SK-N-MC (cell line): ENCODE measurements at regions not wholly inside any gene's neighbourhood (a gene's known extent, or its start where the extent isn't known, plus 50 kb on each side); places are given as distances from the start of the nearest gene placed in this dataset.
"Not testable (repeated sequence)": the region's sequence is repeated elsewhere in the genome, so short reads cannot be mapped to it uniquely, and the experiment has no call there.

ENCODE experiments used
- DNase-seq: peaks from one replicate; pipeline ENCODE4 v3.0.0-alpha.2; 2011; ENCODE audit warnings: low read depth, low spot score
- H3K27ac ChIP-seq: fragments of 200-600 bp; sonication (generic); 2 replicates; pipeline ENCODE4 v1.5.1; 2016; ENCODE audit warnings: mixed run types
- H3K36me3 ChIP-seq: fragments of 200-600 bp; sonication (generic); 2 replicates; pipeline ENCODE4 v1.6.1; 2017; ENCODE audit warnings: antibody characterized with exemption, low read length, mixed read lengths; ENCODE audit not compliant: insufficient read depth
- H3K4me3 ChIP-seq: fragments of 200-600 bp; sonication (generic); 2 replicates; pipeline ENCODE4 v1.5.1; 2016
- H3K9ac ChIP-seq: fragments of 200-600 bp; sonication (generic); 2 replicates; pipeline ENCODE4 v1.8.0; 2017; ENCODE audit warnings: mixed run types, mixed read lengths; ENCODE audit not compliant: insufficient read length
- H3K9me3 ChIP-seq: fragments of 200-600 bp; sonication (generic); 2 replicates; pipeline ENCODE4 v1.6.1; 2017; ENCODE audit warnings: low read depth, mild to moderate bottlenecking, antibody characterized with exemption, low read length, moderate library complexity, mixed read lengths
- EZH2 ChIP-seq: fragments of 200-600 bp; sonication (generic); IDR thresholded peaks from one replicate; pipeline ENCODE4 v1.6.1; 2017; ENCODE audit warnings: antibody characterized with exemption
- FOXP2 ChIP-seq: optimal IDR thresholded peaks from 2 replicates; pipeline ENCODE3; 2011; ENCODE audit warnings: mild to moderate bottlenecking, moderate library complexity; ENCODE audit not compliant: insufficient read depth; ENCODE audit errors: extremely low read length, control extremely low read depth
- POLR2AphosphoS5 ChIP-seq: IDR thresholded peaks from 2 replicates; pipeline ENCODE4 v1.6.1; 2012; ENCODE audit warnings: mild to moderate bottlenecking, low read depth, low read length, borderline replicate concordance

GRCh38 chr3:26484140-26484539 is 138.4 kb upstream of the LRRC3B start:
- no peaks in the 10 kb centered on the region for H3K9me3 ChIP-seq
- H3K4me3 ChIP-seq = no peak overlapping the region
- H3K9ac ChIP-seq = no peak overlapping the region
- DNase-seq = no peak
- H3K36me3 ChIP-seq = no peaks in the 10 kb centered on the region
- no peak overlapping the region for H3K27ac ChIP-seq
- TF ChIP-seq POLR2AphosphoS5 = no peak
- no peak for TF ChIP-seq EZH2
- TF ChIP-seq FOXP2 = no peak

DNA sequence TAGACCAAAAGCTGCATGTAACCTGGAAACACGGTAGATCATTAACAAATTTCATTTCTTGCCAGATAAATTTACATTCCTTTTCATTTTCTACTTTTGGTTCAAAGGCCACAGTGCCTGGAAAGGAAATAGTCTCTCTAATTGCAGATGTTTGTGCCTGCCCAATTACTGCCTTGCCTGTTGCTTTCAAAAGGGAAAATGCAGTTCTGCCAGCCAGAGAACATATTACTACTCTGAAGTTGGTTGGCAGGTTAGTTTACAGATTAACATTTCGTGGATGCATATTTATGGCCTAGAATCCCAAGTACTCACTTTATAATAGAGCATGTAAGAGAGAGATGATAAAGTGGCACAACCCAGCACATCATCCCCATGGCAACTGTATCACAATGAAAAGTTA is 124.3 kb upstream of the LRRC3B start:
- DNase-seq = no peak
- Histone ChIP-seq H3K4me3 (no peak overlapping the region), H3K9ac (no peak overlapping the region), H3K9me3 (no peaks in the 10 kb centered on the region), H3K27ac (no peak overlapping the region), H3K36me3 (no peaks in the 10 kb centered on the region)
- TF ChIP-seq FOXP2 = no peak
- no peak for TF ChIP-seq POLR2AphosphoS5
- no peak for TF ChIP-seq EZH2

- Histone ChIP-seq H3K9ac (no peak overlapping the region), H3K36me3 (no peaks in the 10 kb centered on the region), H3K4me3 (no peak overlapping the region), H3K27ac (no peak overlapping the region), H3K9me3 (no peaks in the 10 kb centered on the region)
- no peak for TF ChIP-seq POLR2AphosphoS5
- no peak for TF ChIP-seq EZH2
- TF ChIP-seq FOXP2 = no peak
- no peak for DNase-seq
These were observed 117.2 kb upstream of the LRRC3B start for GRCh38 chr3:26505399-26505798.

DNA sequence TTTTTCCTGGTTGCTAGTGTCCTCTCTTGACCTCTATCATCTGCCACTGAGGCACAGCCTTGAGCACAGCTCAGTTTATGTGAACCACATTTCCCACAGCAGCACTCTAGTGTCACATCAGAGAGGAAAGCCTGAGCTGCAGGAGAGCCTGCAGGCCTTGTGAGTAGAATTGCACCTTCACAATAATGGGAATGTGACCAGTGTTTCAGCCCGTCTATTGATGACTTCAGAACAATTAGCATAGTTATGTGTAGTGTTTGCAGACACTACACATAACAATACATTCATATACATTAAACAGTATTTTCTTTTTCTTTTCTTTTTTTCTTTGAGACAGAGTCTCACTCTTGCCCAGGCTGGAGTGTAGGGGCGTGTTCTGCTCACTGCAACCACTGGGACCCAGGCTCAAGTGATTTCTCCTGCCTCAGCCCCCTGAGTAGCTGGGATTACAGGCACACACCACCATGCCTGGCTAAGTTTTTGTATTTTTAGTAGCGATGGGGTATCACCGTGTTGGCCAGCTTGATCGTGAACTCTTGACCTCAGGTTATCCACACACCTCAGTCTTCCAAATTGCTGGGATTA is 108.0 kb upstream of the LRRC3B start:
- not testable (repeated sequence) for H3K9me3 ChIP-seq, DNase-seq, H3K4me3 ChIP-seq, H3K36me3 ChIP-seq, H3K9ac ChIP-seq, H3K27ac ChIP-seq

DNA sequence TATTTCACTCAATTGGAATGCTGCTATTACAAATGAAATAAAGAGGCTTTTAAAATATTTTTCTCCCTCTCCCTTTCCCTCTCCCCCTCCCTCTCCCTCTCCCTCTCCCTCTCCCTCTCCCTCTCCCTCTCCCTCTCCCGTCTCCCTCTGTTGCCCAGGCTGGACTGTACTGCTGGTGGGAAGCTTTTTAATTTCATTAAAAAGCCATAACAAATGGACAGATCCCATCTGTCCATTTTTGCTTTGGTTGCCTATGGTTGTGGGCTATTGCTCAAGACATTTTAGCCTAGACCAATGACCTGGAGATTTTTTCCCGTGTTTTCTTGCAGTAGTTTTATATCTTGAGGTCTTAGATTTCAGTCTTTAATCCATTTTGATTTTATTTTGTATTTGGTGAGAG is 107.2 kb upstream of the LRRC3B start:
- DNase-seq = no peak
- Histone ChIP-seq H3K27ac (no peak overlapping the region), H3K4me3 (no peak overlapping the region), H3K9me3 (no peaks in the 10 kb centered on the region), H3K9ac (no peak overlapping the region), H3K36me3 (no peaks in the 10 kb centered on the region)
- TF ChIP-seq POLR2AphosphoS5 = no peak
- no peak for TF ChIP-seq EZH2
- TF ChIP-seq FOXP2 = no peak

- Histone ChIP-seq H3K4me3 (no peak overlapping the region), H3K27ac (no peak overlapping the region), H3K9me3 (no peaks in the 10 kb centered on the region), H3K36me3 (no peaks in the 10 kb centered on the region), H3K9ac (no peak overlapping the region)
- TF ChIP-seq POLR2AphosphoS5 = no peak
- no peak for TF ChIP-seq FOXP2
- no peak for TF ChIP-seq EZH2
- DNase-seq = no peak
These were observed 101.3 kb upstream of the LRRC3B start for GRCh38 chr3:26521261-26521660.

- no peak for TF ChIP-seq FOXP2
- TF ChIP-seq EZH2 = no peak
- no peak for TF ChIP-seq POLR2AphosphoS5
- Histone ChIP-seq H3K9me3 (no peaks in the 10 kb centered on the region), H3K27ac (no peak overlapping the region), H3K4me3 (no peak overlapping the region), H3K36me3 (no peaks in the 10 kb centered on the region), H3K9ac (no peak overlapping the region)
- DNase-seq = no peak
These were observed 99.7 kb upstream of the LRRC3B start for GRCh38 chr3:26522919-26523318.

DNA sequence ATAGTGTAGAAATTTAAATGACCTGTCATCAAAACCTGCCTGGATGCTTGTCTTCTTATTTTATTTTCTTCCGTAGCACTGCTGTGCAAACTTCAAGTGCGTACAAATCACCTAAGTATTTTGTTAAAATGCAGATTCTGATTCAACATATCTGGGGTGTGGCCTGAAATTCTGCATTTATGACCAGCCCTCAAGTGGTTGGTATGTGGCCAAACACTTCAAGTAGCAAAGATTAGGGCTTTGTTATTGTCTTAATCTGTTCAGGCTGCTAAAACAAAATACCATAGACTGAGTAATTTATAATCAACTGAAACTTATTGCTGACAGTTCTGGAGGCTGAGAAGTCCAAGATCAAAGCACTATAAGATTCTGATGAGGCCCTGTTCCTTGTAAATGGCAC is 97.6 kb upstream of the LRRC3B start:
- Histone ChIP-seq H3K9me3 (no peaks in the 10 kb centered on the region), H3K4me3 (no peak overlapping the region), H3K36me3 (no peaks in the 10 kb centered on the region), H3K9ac (no peak overlapping the region), H3K27ac (no peak overlapping the region)
- DNase-seq = no peak
- no peak for TF ChIP-seq FOXP2
- TF ChIP-seq EZH2 = no peak
- no peak for TF ChIP-seq POLR2AphosphoS5

GRCh38 chr3:26535151-26535550 is 87.4 kb upstream of the LRRC3B start:
- no peak for TF ChIP-seq POLR2AphosphoS5
- no peak for TF ChIP-seq FOXP2
- TF ChIP-seq EZH2 = no peak
- no peak overlapping the region for H3K9ac ChIP-seq
- H3K27ac ChIP-seq = no peak overlapping the region
- H3K4me3 ChIP-seq = no peak overlapping the region
- DNase-seq = no peak
- no peaks in the 10 kb centered on the region for H3K9me3 ChIP-seq
- no peaks in the 10 kb centered on the region for H3K36me3 ChIP-seq
